GM23338 (cell line): ENCODE measurements at regions not wholly inside any gene's neighbourhood (a gene's known extent, or its start where the extent isn't known, plus 50 kb on each side); places are given as distances from the start of the nearest gene placed in this dataset.

Experiments used
- ATAC-seq: fragments of 200-7000 bp; cut with Tn5 transposase; 3 replicates; pipeline ENCODE4 v1.9.1; 2020
- DNase-seq: peaks from one replicate; pipeline ENCODE4 v3.0.0-alpha.2; 2015; ENCODE audit warnings: low spot score
- H2AFZ ChIP-seq: fragments of 200-600 bp; sonication (generic); 2 replicates; pipeline ENCODE4 v1.8.0; 2016; ENCODE audit warnings: antibody characterized with exemption, mild to moderate bottlenecking, moderate library complexity
- H3F3A ChIP-seq: fragments of 200-600 bp; sonication (generic); replicated peaks from 2 replicates; pipeline ENCODE4 v1.8.0; 2017; ENCODE audit warnings: antibody characterized with exemption, mixed run types, low read depth
- H3K27ac ChIP-seq: fragments of 200-600 bp; sonication (generic); 2 replicates; pipeline ENCODE4 v1.6.1; 2016; ENCODE audit warnings: low read depth
- H3K27me3 ChIP-seq: fragments of 200-600 bp; sonication (generic); 2 replicates; pipeline ENCODE4 v1.8.0; 2016; ENCODE audit warnings: mild to moderate bottlenecking, mixed run types, moderate library complexity; ENCODE audit not compliant: insufficient read depth
- H3K36me3 ChIP-seq: fragments of 200-600 bp; sonication (generic); 2 replicates; pipeline ENCODE4 v1.8.0; 2016; ENCODE audit warnings: mild to moderate bottlenecking; ENCODE audit not compliant: insufficient read depth
- H3K4me1 ChIP-seq: fragments of 200-600 bp; sonication (generic); 2 replicates; pipeline ENCODE4 v1.8.0; 2016; ENCODE audit warnings: mild to moderate bottlenecking, moderate library complexity; ENCODE audit not compliant: insufficient read depth
- H3K4me2 ChIP-seq: fragments of 200-600 bp; sonication (generic); 2 replicates; pipeline ENCODE4 v1.7.1; 2017; ENCODE audit warnings: mixed run types
- H3K4me3 ChIP-seq: fragments of 200-600 bp; sonication (generic); 2 replicates; pipeline ENCODE4 v1.6.1; 2016; ENCODE audit warnings: mixed run types
- H3K79me2 ChIP-seq: fragments of 200-600 bp; sonication (generic); replicated peaks from 2 replicates; pipeline ENCODE4 v1.8.0; 2017; ENCODE audit warnings: mild to moderate bottlenecking; ENCODE audit not compliant: insufficient read depth
- H3K9me2 ChIP-seq: fragments of 200-600 bp; sonication (generic); 2 replicates; pipeline ENCODE4 v1.8.0; 2017; ENCODE audit not compliant: insufficient read depth
- H4K20me1 ChIP-seq: fragments of 200-600 bp; sonication (generic); replicated peaks from 2 replicates; pipeline ENCODE4 v1.8.0; 2017; ENCODE audit warnings: mild to moderate bottlenecking; ENCODE audit not compliant: insufficient read depth
- H3K27ac Mint-ChIP-seq: 2 replicates; pipeline ENCODE4 v1.8.0; 2020; ENCODE audit warnings: inconsistent platforms, mild to moderate bottlenecking, moderate library complexity, mixed read lengths
- H3K27me3 Mint-ChIP-seq: 3 replicates; pipeline ENCODE4 v1.8.0; 2022; ENCODE audit warnings: low read depth, mild to moderate bottlenecking, moderate library complexity, mixed read lengths, inconsistent platforms; ENCODE audit not compliant: insufficient read depth, poor library complexity
- H3K36me3 Mint-ChIP-seq: 3 replicates; pipeline ENCODE4 v1.8.0; 2021; ENCODE audit warnings: low read depth, mild to moderate bottlenecking, inconsistent platforms, moderate library complexity, mixed read lengths
- H3K4me1 Mint-ChIP-seq: 3 replicates; pipeline ENCODE4 v1.8.0; 2020; ENCODE audit warnings: mild to moderate bottlenecking, inconsistent platforms, mixed read lengths
- H3K4me3 Mint-ChIP-seq: 3 replicates; pipeline ENCODE4 v1.8.0; 2021; ENCODE audit warnings: moderate library complexity, mild to moderate bottlenecking, inconsistent platforms, mixed read lengths
- H3K9me3 Mint-ChIP-seq: 3 replicates; pipeline ENCODE4 v1.8.0; 2020; ENCODE audit warnings: moderate library complexity, mild to moderate bottlenecking, inconsistent platforms, mixed read lengths
- CREB1 ChIP-seq: fragments of 250-450 bp; sonication (Bioruptor Pico); IDR thresholded peaks from 2 replicates; pipeline ENCODE4 v1.5.0; 2020; ENCODE audit warnings: low read depth, mild to moderate bottlenecking, moderate library complexity
- CTCF ChIP-seq, 2 experiments: fragments of 200-600 bp in 1 of 2; sonication (generic) in 1 of 2; conservative IDR thresholded peaks; 2 replicates each; pipeline versions ENCODE4 v1.5.1 to v1.6.1; 2016 to 2017; ENCODE audit warnings: antibody characterized with exemption in 2 of 2, low read depth in 2 of 2, mild to moderate bottlenecking in 2 of 2, moderate library complexity in 1 of 2
- ETS1 ChIP-seq: IDR thresholded peaks from 2 replicates; pipeline ENCODE4 v1.6.1; 2016; ENCODE audit warnings: antibody characterized with exemption
- EZH2 ChIP-seq: fragments of 200-600 bp; sonication (generic); IDR thresholded peaks from one replicate; pipeline ENCODE4 v1.8.0; 2017; ENCODE audit warnings: antibody characterized with exemption, mild to moderate bottlenecking, low read depth; ENCODE audit not compliant: unreplicated experiment
- EZH2phosphoT487 ChIP-seq: fragments of 200-600 bp; sonication (generic); IDR thresholded peaks from one replicate; pipeline ENCODE4 v1.8.1; 2018; ENCODE audit warnings: antibody characterized with exemption; ENCODE audit not compliant: unreplicated experiment
- JUNB ChIP-seq: IDR thresholded peaks from one replicate; pipeline ENCODE4 v1.6.1; 2016; ENCODE audit warnings: antibody characterized with exemption; ENCODE audit not compliant: unreplicated experiment
- NANOG ChIP-seq: IDR thresholded peaks from 2 replicates; pipeline ENCODE4 v1.6.1; 2016; ENCODE audit warnings: antibody characterized with exemption, borderline replicate concordance
- POLR2AphosphoS5 ChIP-seq: IDR thresholded peaks from 2 replicates; pipeline ENCODE4 v1.6.1; 2016; ENCODE audit warnings: antibody characterized with exemption, low read depth
- REST ChIP-seq: IDR thresholded peaks from one replicate; pipeline ENCODE4 v1.6.1; 2018; ENCODE audit warnings: antibody characterized with exemption; ENCODE audit not compliant: unreplicated experiment
- STAT1 ChIP-seq: IDR thresholded peaks from one replicate; pipeline ENCODE4 v1.6.1; 2016; ENCODE audit warnings: antibody characterized with exemption; ENCODE audit not compliant: unreplicated experiment
- ZNF114 ChIP-seq: fragments of 250-450 bp; sonication (Bioruptor Pico); IDR thresholded peaks from 2 replicates; pipeline ENCODE4 v1.5.0; 2020; ENCODE audit warnings: mild to moderate bottlenecking, moderate library complexity
- ZNF331 ChIP-seq: fragments of 250-450 bp; sonication (Bioruptor Pico); IDR thresholded peaks from 2 replicates; pipeline ENCODE4 v1.5.0; 2020; ENCODE audit warnings: low read depth, mild to moderate bottlenecking, moderate library complexity
- ZNF462 ChIP-seq: fragments of 250-450 bp; sonication (Bioruptor Pico); IDR thresholded peaks from 2 replicates; pipeline ENCODE4 v1.5.0; 2020; ENCODE audit warnings: mild to moderate bottlenecking, moderate library complexity

DNA sequence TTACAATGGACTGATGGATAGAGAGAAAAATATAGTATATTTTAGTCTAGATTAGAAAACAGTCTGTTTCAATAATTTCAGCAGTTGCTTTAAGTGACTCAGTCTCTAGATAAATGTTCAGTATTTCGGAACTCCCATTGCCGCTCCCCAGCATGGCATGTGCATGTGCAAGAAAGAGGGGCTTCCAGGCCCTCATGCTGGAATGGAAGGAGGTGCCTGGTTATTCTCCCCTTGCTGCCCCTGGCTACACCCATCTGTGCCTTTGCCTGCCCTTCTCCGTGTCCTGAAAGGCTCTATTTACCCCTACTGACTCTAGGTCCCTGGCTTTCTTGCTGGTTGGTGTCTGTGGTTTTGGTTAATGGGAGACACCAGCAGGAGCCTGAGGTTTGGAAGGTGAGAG, 115.7 kb upstream of the IFNGR1 start (continued):
- TF ChIP-seq STAT1 (no peak), NANOG (no peak), EZH2 (no peak), EZH2phosphoT487 (no peak), POLR2AphosphoS5 (no peak), ZNF114 (CRISPR knock-in tag) (no peak)

DNA sequence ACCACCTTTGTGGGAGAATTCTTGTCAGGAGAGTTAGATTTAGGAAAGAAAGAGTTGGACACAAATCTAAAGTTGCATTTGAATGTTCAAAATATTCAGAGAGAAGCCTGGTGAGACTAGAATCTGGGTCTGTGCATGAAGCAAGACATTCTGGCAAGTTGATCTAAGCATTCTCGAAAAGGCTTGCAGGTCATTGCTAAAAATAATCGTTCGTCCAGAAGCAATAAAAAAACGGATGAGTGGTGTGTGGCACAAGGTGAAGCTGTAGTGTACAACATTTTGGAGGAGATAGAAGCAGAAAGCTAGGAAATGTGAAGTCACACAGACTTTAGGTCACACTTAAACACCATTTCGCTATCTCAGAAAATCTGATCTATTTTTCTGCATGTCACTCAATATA, 114.9 kb upstream of the IFNGR1 start:
- Histone ChIP-seq H3K9me2 (no peaks in the 10 kb centered on the region), H3F3A (no peaks in the 10 kb centered on the region), H3K4me2 (no peak overlapping the region), H4K20me1 (no peaks in the 10 kb centered on the region), H3K27ac (no peak overlapping the region), H3K36me3 (no peaks in the 10 kb centered on the region), H3K4me3 (no peak overlapping the region), H3K27me3 (no peaks in the 10 kb centered on the region), H2AFZ (no peak overlapping the region), H3K79me2 (no peaks in the 10 kb centered on the region), H3K4me1 (peaks cover 12% of the 10 kb centered on the region)
- H3K27ac Mint-ChIP-seq = no peak overlapping the region
- no peaks in the 10 kb centered on the region for H3K9me3 Mint-ChIP-seq
- DNase-seq (no peak), ATAC-seq (no peak)
- H3K4me1 Mint-ChIP-seq = peaks cover 10% of the 10 kb centered on the region; the same call in 2 of the 3 replicates
- no peak overlapping the region for H3K4me3 Mint-ChIP-seq
- TF ChIP-seq NANOG (no peak), JUNB (no peak), POLR2AphosphoS5 (no peak), ZNF462 (CRISPR knock-in tag) (no peak), CREB1 (CRISPR knock-in tag) (no peak), EZH2 (no peak), CTCF (conservative IDR thresholded peaks at IDR 0.05; ENCODE audit: low read depth in 2 of 2) (no peak), REST (no peak), STAT1 (no peak), EZH2phosphoT487 (no peak), ZNF114 (CRISPR knock-in tag) (no peak), ETS1 (no peak), ZNF331 (CRISPR knock-in tag) (no peak)
- no peaks in the 10 kb centered on the region for H3K36me3 Mint-ChIP-seq
- no peaks in the 10 kb centered on the region for H3K27me3 Mint-ChIP-seq
